Esophagus squamous epithelium (tissue), 5 donors: ENCODE measurements at regions not wholly inside any gene's neighbourhood (a gene's known extent, or its start where the extent isn't known, plus 50 kb on each side); places are given as distances from the start of the nearest gene placed in this dataset.
A peak's percentile ranks its signal among the peaks of the same experiment; 100 is the strongest.

Experiments used
- DNase-seq: peaks from one replicate; lab custom pipeline; 2025; lab: John Stamatoyannopoulos, UW
- H3K27ac ChIP-seq, 4 donors: fragments of 200-600 bp; sonication (generic); one replicate each; pipeline ENCODE4 v1.5.1; 2016 to 2019; ENCODE audit warnings: mild to moderate bottlenecking in 1 of 4
- H3K27me3 ChIP-seq, 4 donors: fragments of 200-600 bp; sonication (generic); 1 replicate in 3 of 4; 2 replicates in 1 of 4; pipeline versions ENCODE4 v1.5.1 to v1.6.0; 2017 to 2021; ENCODE audit warnings: antibody characterized with exemption in 1 of 4
- H3K36me3 ChIP-seq, 3 donors: fragments of 200-600 bp; sonication (generic); one replicate each; pipeline ENCODE4 v1.5.1; 2016 to 2019
- H3K4me1 ChIP-seq, 3 donors: fragments of 200-600 bp; sonication (generic); one replicate each; pipeline ENCODE4 v1.5.1; 2017 to 2019
- H3K4me3 ChIP-seq, 4 donors: fragments of 200-600 bp; sonication (generic); 1 replicate in 3 of 4; 2 replicates in 1 of 4; pipeline ENCODE4 v1.5.1; 2016 to 2019; ENCODE audit warnings: mild to moderate bottlenecking in 2 of 4, moderate library complexity in 1 of 4
- H3K9me3 ChIP-seq, 3 donors: fragments of 200-600 bp; sonication (generic); one replicate each; pipeline ENCODE4 v1.5.1; 2016 to 2019
- POLR2A ChIP-seq, 4 donors: fragments of 450-650 bp; IDR thresholded peaks; one replicate each; pipeline ENCODE4 v1.6.1; 2017; ENCODE audit warnings: antibody characterized with exemption in 4 of 4, mild to moderate bottlenecking in 4 of 4, moderate library complexity in 3 of 4
- WGBS, 2 donors: methylation state at CpG; one replicate each; pipeline ENCODE4 v1.1.5; 2018; 5-methylcytosine and 5-hydroxymethylcytosine counted together
- intact Hi-C: fragments of 100-400 bp; cut with DNase I; formaldehyde crosslinking; loops from one replicate; pipeline ENCODE4 v1.15.0; 2022
- TF ChIP-seq, protein P1 (sequence below), 6 experiments: fragments of 450-650 bp in 4 of 6; fragments of 200-600 bp in 2 of 6; sonication (generic) in 2 of 6; IDR thresholded peaks; one replicate each; pipeline ENCODE4 v1.5.1; 2016 to 2019; ENCODE audit warnings: antibody characterized with exemption in 6 of 6, mild to moderate bottlenecking in 4 of 6, moderate library complexity in 4 of 6
- donor health status: DM: yes; HTN: yes; CAD: no.

DNA sequence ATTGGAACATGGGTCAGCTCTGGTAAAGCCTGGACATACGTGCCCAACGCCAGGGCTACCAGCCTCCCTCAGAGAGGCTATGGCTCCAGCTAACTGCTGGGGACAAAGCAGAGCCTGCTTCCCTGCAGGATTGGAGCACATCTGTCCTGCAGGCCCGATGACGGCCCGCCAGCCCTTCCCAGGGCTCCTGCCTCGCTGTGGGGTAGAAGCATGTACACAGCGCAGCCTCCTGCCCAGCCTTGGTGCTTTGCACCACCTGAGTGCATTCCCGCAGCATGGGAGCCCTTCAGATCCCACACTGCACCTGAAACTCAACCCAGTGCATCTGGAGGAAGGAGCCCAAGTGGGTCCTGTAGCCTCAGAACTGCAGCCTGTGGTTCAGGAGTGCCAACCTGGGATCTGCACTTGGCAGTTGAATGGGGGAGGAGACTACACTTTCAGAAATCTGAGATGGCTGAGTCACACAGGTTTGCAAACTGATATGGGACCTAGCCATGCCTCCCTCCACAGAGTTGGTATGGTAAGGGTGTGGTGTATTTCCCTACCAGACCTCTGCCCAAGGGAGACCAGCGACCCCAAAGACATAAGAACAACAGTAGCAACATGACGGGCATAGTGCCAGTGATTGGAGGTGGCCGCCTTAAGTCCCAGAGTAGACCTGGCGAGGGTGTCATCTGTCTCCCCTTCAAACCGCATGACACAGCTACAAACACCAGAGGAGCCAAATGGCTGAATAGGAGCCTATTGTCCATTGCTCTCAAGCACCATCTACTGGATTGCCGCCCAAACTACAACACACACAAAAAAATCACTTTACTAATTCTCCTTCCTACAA, 273.9 kb upstream of the MIS18BP1 start:
- Histone ChIP-seq H3K4me3 (no peak overlapping the region), H3K4me1 (no peaks in the 10 kb centered on the region), H3K27me3 (no peaks in the 10 kb centered on the region), H3K27ac (no peak overlapping the region), H3K36me3 (no peaks in the 10 kb centered on the region), H3K9me3 (peaks cover 0 to 7% (median 0%) of the 10 kb centered on the region in 3 donors)
- no peak for TF ChIP-seq POLR2A (IDR thresholded peaks at IDR 0.05)
- TF ChIP-seq, protein P1, sequence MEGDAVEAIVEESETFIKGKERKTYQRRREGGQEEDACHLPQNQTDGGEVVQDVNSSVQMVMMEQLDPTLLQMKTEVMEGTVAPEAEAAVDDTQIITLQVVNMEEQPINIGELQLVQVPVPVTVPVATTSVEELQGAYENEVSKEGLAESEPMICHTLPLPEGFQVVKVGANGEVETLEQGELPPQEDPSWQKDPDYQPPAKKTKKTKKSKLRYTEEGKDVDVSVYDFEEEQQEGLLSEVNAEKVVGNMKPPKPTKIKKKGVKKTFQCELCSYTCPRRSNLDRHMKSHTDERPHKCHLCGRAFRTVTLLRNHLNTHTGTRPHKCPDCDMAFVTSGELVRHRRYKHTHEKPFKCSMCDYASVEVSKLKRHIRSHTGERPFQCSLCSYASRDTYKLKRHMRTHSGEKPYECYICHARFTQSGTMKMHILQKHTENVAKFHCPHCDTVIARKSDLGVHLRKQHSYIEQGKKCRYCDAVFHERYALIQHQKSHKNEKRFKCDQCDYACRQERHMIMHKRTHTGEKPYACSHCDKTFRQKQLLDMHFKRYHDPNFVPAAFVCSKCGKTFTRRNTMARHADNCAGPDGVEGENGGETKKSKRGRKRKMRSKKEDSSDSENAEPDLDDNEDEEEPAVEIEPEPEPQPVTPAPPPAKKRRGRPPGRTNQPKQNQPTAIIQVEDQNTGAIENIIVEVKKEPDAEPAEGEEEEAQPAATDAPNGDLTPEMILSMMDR (IDR thresholded peaks at IDR 0.05): peak in 2 of 6 experiments; percentile 5 to 36
- intact Hi-C loops: no loop called here
- no peak for DNase-seq
- WGBS, 2 donors: 21 to 29% methylated on average over 5 to 6 of the region's 14 CpGs

DNA sequence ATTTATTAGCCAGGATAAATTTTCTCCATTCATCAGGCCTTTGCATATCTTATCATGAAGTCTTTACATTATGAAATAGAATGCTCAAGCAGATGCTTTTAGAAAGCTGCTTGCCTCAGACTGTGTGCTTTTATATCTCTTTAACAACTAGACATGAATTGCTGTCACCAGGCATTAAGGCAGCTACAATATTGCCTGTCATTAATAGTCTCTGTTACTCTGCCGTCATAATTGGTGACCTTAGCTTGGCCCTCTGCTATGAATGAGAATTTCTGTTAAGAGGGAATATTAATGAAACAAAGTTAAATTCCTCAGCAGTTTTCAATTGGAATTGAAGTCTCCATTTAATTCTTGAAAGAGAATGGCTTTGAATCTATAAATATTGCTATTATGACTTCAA, 266.8 kb upstream of the MIS18BP1 start:
- intact Hi-C loops: no loop called here
- Histone ChIP-seq H3K27me3 (no peaks in the 10 kb centered on the region), H3K4me3 (no peak overlapping the region), H3K9me3 (no peaks in the 10 kb centered on the region), H3K27ac (no peak overlapping the region), H3K36me3 (no peaks in the 10 kb centered on the region), H3K4me1 (no peaks in the 10 kb centered on the region)
- no peak for TF ChIP-seq POLR2A (IDR thresholded peaks at IDR 0.05)
- TF ChIP-seq, protein P1 (IDR thresholded peaks at IDR 0.05): no peak
- 40 to 75% methylated on average over 1 of the region's 1 CpG for WGBS, 2 donors
- DNase-seq: no peak

DNA sequence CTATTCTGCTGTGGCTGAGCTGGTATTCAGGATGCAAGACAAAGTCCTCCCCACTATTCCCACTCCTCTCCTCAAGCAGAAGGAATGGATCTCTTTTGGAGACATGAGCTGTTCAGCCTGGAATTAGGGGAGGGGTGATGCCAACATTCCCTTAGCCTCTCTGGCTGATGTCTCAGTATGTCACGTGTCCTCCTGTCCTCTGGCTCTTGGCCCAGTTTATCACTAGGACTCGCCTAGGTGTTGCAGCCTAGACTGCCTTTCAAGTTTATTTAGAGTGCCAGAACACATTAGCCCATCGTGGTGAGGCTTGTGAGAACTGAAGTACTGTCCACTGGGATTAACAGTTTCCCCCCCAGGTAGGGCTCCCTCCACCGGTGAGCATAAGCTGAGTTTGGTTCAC, 239.9 kb upstream of the MIS18BP1 start:
- no peaks in the 10 kb centered on the region for H3K36me3 ChIP-seq
- no peak for DNase-seq
- WGBS, 2 donors: 43 to 53% methylated on average over 4 of the region's 4 CpGs
- no peaks in the 10 kb centered on the region for H3K27me3 ChIP-seq
- no peaks in the 10 kb centered on the region for H3K4me1 ChIP-seq
- intact Hi-C loops: no loop called here
- H3K4me3 ChIP-seq: no peak overlapping the region
- H3K27ac ChIP-seq: no peak overlapping the region
- H3K9me3 ChIP-seq: no peaks in the 10 kb centered on the region
- TF ChIP-seq POLR2A (IDR thresholded peaks at IDR 0.05): no peak
- TF ChIP-seq, protein P1 (IDR thresholded peaks at IDR 0.05): no peak

- intact Hi-C loops: no loop called here
- TF ChIP-seq POLR2A (IDR thresholded peaks at IDR 0.05): no peak
- TF ChIP-seq, protein P1 (IDR thresholded peaks at IDR 0.05): no peak
- no peaks in the 10 kb centered on the region for H3K4me1 ChIP-seq
- no peaks in the 10 kb centered on the region for H3K36me3 ChIP-seq
- 79 to 92% methylated on average over 2 to 3 of the region's 3 CpGs for WGBS, 2 donors
- no peaks in the 10 kb centered on the region for H3K27me3 ChIP-seq
- no peak for DNase-seq
- no peak overlapping the region for H3K27ac ChIP-seq
- no peak overlapping the region for H3K4me3 ChIP-seq
- H3K9me3 ChIP-seq: no peaks in the 10 kb centered on the region
Measured at GRCh38 chr14:45491914-45492313, 238.9 kb upstream of the MIS18BP1 start.

- H3K27me3 ChIP-seq: no peaks in the 10 kb centered on the region
- H3K4me1 ChIP-seq: no peaks in the 10 kb centered on the region
- 69 to 93% methylated on average over 1 of the region's 1 CpG for WGBS, 2 donors
- TF ChIP-seq, protein P1 (IDR thresholded peaks at IDR 0.05): no peak
- no peak for TF ChIP-seq POLR2A (IDR thresholded peaks at IDR 0.05)
- no peak for DNase-seq
- no peak overlapping the region for H3K4me3 ChIP-seq
- intact Hi-C loops: no loop called here
- H3K9me3 ChIP-seq: peaks cover 0 to 12% (median 0%) of the 10 kb centered on the region in 3 donors
- H3K27ac ChIP-seq: no peak overlapping the region
- H3K36me3 ChIP-seq: no peaks in the 10 kb centered on the region
Measured at GRCh38 chr14:45486599-45486998, 233.6 kb upstream of the MIS18BP1 start.
